ENCODE measurements at regions not wholly inside any gene's neighbourhood (a gene's known extent, or its start where the extent isn't known, plus 50 kb on each side); places are given as distances from the start of the nearest gene placed in this dataset.

GRCh38 chr18:39051013-39051412, 1485.4 kb upstream of the CELF4 start:
- no peaks in the 10 kb centered on the region for H3K27me3 ChIP-seq (replicated peaks; ENCODE audit: control insufficient read depth, insufficient read depth, low read length)
- no peaks in the 10 kb centered on the region for H3K36me3 ChIP-seq (ENCODE audit: control insufficient read depth, insufficient read depth, low read length)
- no peak for DNase-seq (ENCODE audit: extremely low read depth, insufficient read length)
- H3K4me3 ChIP-seq (replicated peaks; ENCODE audit: low read depth, low read length): no peak overlapping the region
- no peak for TF ChIP-seq CTCF (IDR thresholded peaks at IDR 0.05; ENCODE audit: insufficient read depth, low read length, poor library complexity, severe bottlenecking)

- TF ChIP-seq CTCF (IDR thresholded peaks at IDR 0.05; ENCODE audit: insufficient read depth, low read length, poor library complexity, severe bottlenecking): no peak
- no peak for DNase-seq (ENCODE audit: extremely low read depth, insufficient read length)
- Histone ChIP-seq H3K4me3 (replicated peaks; ENCODE audit: low read depth, low read length) (no peak overlapping the region), H3K36me3 (ENCODE audit: control insufficient read depth, insufficient read depth, low read length) (no peaks in the 10 kb centered on the region), H3K27me3 (replicated peaks; ENCODE audit: control insufficient read depth, insufficient read depth, low read length) (no peaks in the 10 kb centered on the region)
These were observed 1474.2 kb upstream of the CELF4 start for GRCh38 chr18:39039813-39040212.

GRCh38 chr18:39037925-39038324, 1472.3 kb upstream of the CELF4 start:
- no peak for DNase-seq (ENCODE audit: extremely low read depth, insufficient read length)
- TF ChIP-seq CTCF (IDR thresholded peaks at IDR 0.05; ENCODE audit: insufficient read depth, low read length, poor library complexity, severe bottlenecking): no peak
- H3K27me3 ChIP-seq (replicated peaks; ENCODE audit: control insufficient read depth, insufficient read depth, low read length): no peaks in the 10 kb centered on the region
- H3K4me3 ChIP-seq (replicated peaks; ENCODE audit: low read depth, low read length): no peak overlapping the region
- H3K36me3 ChIP-seq (ENCODE audit: control insufficient read depth, insufficient read depth, low read length): no peaks in the 10 kb centered on the region

GRCh38 chr18:39033312-39033711, 1467.7 kb upstream of the CELF4 start:
- DNase-seq (ENCODE audit: extremely low read depth, insufficient read length): no peak
- no peaks in the 10 kb centered on the region for H3K27me3 ChIP-seq (replicated peaks; ENCODE audit: control insufficient read depth, insufficient read depth, low read length)
- H3K4me3 ChIP-seq (replicated peaks; ENCODE audit: low read depth, low read length): no peak overlapping the region
- TF ChIP-seq CTCF (IDR thresholded peaks at IDR 0.05; ENCODE audit: insufficient read depth, low read length, poor library complexity, severe bottlenecking): no peak
- no peaks in the 10 kb centered on the region for H3K36me3 ChIP-seq (ENCODE audit: control insufficient read depth, insufficient read depth, low read length)

- H3K36me3 ChIP-seq (ENCODE audit: control insufficient read depth, insufficient read depth, low read length): no peaks in the 10 kb centered on the region
- DNase-seq (ENCODE audit: extremely low read depth, insufficient read length): no peak
- H3K27me3 ChIP-seq (replicated peaks; ENCODE audit: control insufficient read depth, insufficient read depth, low read length): no peaks in the 10 kb centered on the region
- no peak for TF ChIP-seq CTCF (IDR thresholded peaks at IDR 0.05; ENCODE audit: insufficient read depth, low read length, poor library complexity, severe bottlenecking)
- H3K4me3 ChIP-seq (replicated peaks; ENCODE audit: low read depth, low read length): no peak overlapping the region
These were observed 1466.0 kb upstream of the CELF4 start for GRCh38 chr18:39031647-39032046.

GRCh38 chr18:39030124-39030655, 1464.6 kb upstream of the CELF4 start:
- Histone ChIP-seq H3K36me3 (ENCODE audit: control insufficient read depth, insufficient read depth, low read length) (no peaks in the 10 kb centered on the region), H3K27me3 (replicated peaks; ENCODE audit: control insufficient read depth, insufficient read depth, low read length) (no peaks in the 10 kb centered on the region), H3K4me3 (replicated peaks; ENCODE audit: low read depth, low read length) (no peak overlapping the region)
- TF ChIP-seq CTCF (IDR thresholded peaks at IDR 0.05; ENCODE audit: insufficient read depth, low read length, poor library complexity, severe bottlenecking): no peak
- no peak for DNase-seq (ENCODE audit: extremely low read depth, insufficient read length)

Measured in GM06990 (cell line).